IMR-90 (cell line): ENCODE measurements at regions not wholly inside any gene's neighbourhood (a gene's known extent, or its start where the extent isn't known, plus 50 kb on each side); places are given as distances from the start of the nearest gene placed in this dataset.

ENCODE experiments used
- ATAC-seq: fragments of 200-7000 bp; cut with Tn5 transposase; 2 replicates; pipeline ENCODE4 v1.9.1; 2020; ENCODE audit warnings: low read depth, mild to moderate bottlenecking, moderate library complexity
- BruUV-seq: library from RNA; stranded (reverse); fragments of 400-500 nt; replicated peaks from 2 replicates; lab custom pipeline; 2021; lab: Mats Ljungman, UMichigan
- CTCF ChIA-PET: fragments of 300-600 bp; formaldehyde crosslinking; extraction: SDS; loops from one replicate; lab custom pipeline; 2021; ENCODE audit warnings: antibody characterized with exemption; lab: Yijun Ruan, JAX
- POLR2A ChIA-PET: fragments of 300-600 bp; sonication (Branson Sonifier 250); formaldehyde crosslinking; loops from one replicate; lab custom pipeline; 2022; ENCODE audit warnings: antibody characterized with exemption; ENCODE audit not compliant: unreplicated experiment; lab: Charles Lee
- DNase-seq: peaks from one replicate; pipeline ENCODE4 v3.0.0; 2013
- H2AFZ ChIP-seq: replicated peaks from 2 replicates; pipeline ENCODE3; 2013; ENCODE audit warnings: low read length, mild to moderate bottlenecking; ENCODE audit not compliant: poor library complexity
- H2AK5ac ChIP-seq: 2 replicates; pipeline ENCODE4 v1.6.1; 2013; ENCODE audit warnings: low read depth, low read length, inconsistent platforms
- H2AK9ac ChIP-seq: replicated peaks from 2 replicates; pipeline ENCODE3; 2013; ENCODE audit warnings: mild to moderate bottlenecking, low read depth, low read length, moderate library complexity; ENCODE audit not compliant: poor library complexity
- H2BK120ac ChIP-seq: 2 replicates; pipeline ENCODE4 v1.6.1; 2013; ENCODE audit warnings: low read depth, low read length, inconsistent platforms
- H2BK15ac ChIP-seq: 3 replicates; pipeline ENCODE4 v1.6.1; 2013; ENCODE audit warnings: low read depth, low read length, inconsistent platforms
- H2BK20ac ChIP-seq: 2 replicates; pipeline ENCODE4 v1.6.1; 2013; ENCODE audit warnings: low read depth, mild to moderate bottlenecking, inconsistent platforms, low read length, moderate library complexity
- H2BK5ac ChIP-seq: 2 replicates; pipeline ENCODE4 v1.6.1; 2013; ENCODE audit warnings: mild to moderate bottlenecking, low read depth, low read length, inconsistent platforms; ENCODE audit not compliant: poor library complexity, severe bottlenecking
- H3K14ac ChIP-seq: replicated peaks from 2 replicates; pipeline ENCODE4 v1.6.1; 2013; ENCODE audit warnings: low read depth, low read length, inconsistent platforms
- H3K18ac ChIP-seq: 2 replicates; pipeline ENCODE4 v1.6.1; 2013; ENCODE audit warnings: low read depth, low read length, control low read depth
- H3K23ac ChIP-seq: 2 replicates; pipeline ENCODE4 v1.6.1; 2013; ENCODE audit warnings: low read depth, low read length, inconsistent platforms
- H3K27ac ChIP-seq: 2 replicates; pipeline ENCODE4 v1.5.1; 2013; ENCODE audit warnings: mild to moderate bottlenecking, control low read depth, low read length; ENCODE audit not compliant: insufficient read depth
- H3K27me3 ChIP-seq: 2 replicates; pipeline ENCODE4 v1.6.1; 2013; ENCODE audit warnings: low read length; ENCODE audit not compliant: control insufficient read depth, insufficient read depth
- H3K36me3 ChIP-seq: 2 replicates; pipeline ENCODE4 v1.6.1; 2013; ENCODE audit warnings: low read length, mixed read lengths; ENCODE audit not compliant: control insufficient read depth, insufficient read depth
- H3K4ac ChIP-seq: 2 replicates; pipeline ENCODE4 v1.6.1; 2013; ENCODE audit warnings: low read depth, low read length, inconsistent platforms
- H3K4me1 ChIP-seq: 2 replicates; pipeline ENCODE4 v1.6.1; 2013; ENCODE audit warnings: low read length, mixed read lengths; ENCODE audit not compliant: control insufficient read depth, insufficient read depth
- H3K4me2 ChIP-seq: 2 replicates; pipeline ENCODE4 v1.6.1; 2013; ENCODE audit warnings: low read depth, mild to moderate bottlenecking, control low read depth, low read length, moderate library complexity
- H3K4me3 ChIP-seq: 2 replicates; pipeline ENCODE4 v1.5.1; 2013; ENCODE audit warnings: low read depth, mild to moderate bottlenecking, control low read depth, low read length, moderate library complexity; ENCODE audit not compliant: insufficient read depth
- H3K56ac ChIP-seq: 2 replicates; pipeline ENCODE4 v1.6.1; 2013; ENCODE audit warnings: low read length, inconsistent platforms; ENCODE audit not compliant: insufficient read depth; ENCODE audit errors: extremely low read depth
- H3K79me1 ChIP-seq, 2 experiments: 2 replicates each; pipeline ENCODE4 v1.6.1; 2013; ENCODE audit warnings: low read length in 2 of 2, inconsistent platforms in 1 of 2, low read depth in 1 of 2
- H3K9ac ChIP-seq: 2 replicates; pipeline ENCODE4 v1.6.1; 2013; ENCODE audit warnings: low read depth, low read length, control low read depth
- H3K9me1 ChIP-seq: 2 replicates; pipeline ENCODE4 v1.6.1; 2013; ENCODE audit warnings: low read length, inconsistent platforms; ENCODE audit not compliant: insufficient read depth
- H3K9me3 ChIP-seq: 2 replicates; pipeline ENCODE4 v1.6.1; 2013; ENCODE audit warnings: low read length; ENCODE audit not compliant: control insufficient read depth, insufficient read depth
- H4K20me1 ChIP-seq: 2 replicates; pipeline ENCODE4 v1.6.1; 2013; ENCODE audit warnings: low read length, inconsistent platforms; ENCODE audit not compliant: insufficient read depth
- H4K5ac ChIP-seq: 2 replicates; pipeline ENCODE4 v1.6.1; 2013; ENCODE audit warnings: mild to moderate bottlenecking, low read depth, low read length, control low read depth
- H4K8ac ChIP-seq, 2 experiments: 2 replicates each; pipeline ENCODE4 v1.6.1; 2013; ENCODE audit warnings: low read depth in 2 of 2, low read length in 2 of 2, control low read depth in 1 of 2, inconsistent platforms in 1 of 2
- H4K91ac ChIP-seq: 2 replicates; pipeline ENCODE4 v1.6.1; 2013; ENCODE audit warnings: low read depth, low read length, inconsistent platforms; ENCODE audit not compliant: insufficient read depth
- BHLHE40 ChIP-seq: fragments of 150-350 bp; IDR thresholded peaks from 2 replicates; pipeline ENCODE4 v1.6.1; 2016; ENCODE audit warnings: mild to moderate bottlenecking, low read depth, low read length
- CEBPB ChIP-seq: IDR thresholded peaks from 2 replicates; pipeline ENCODE4 v1.6.1; 2012; ENCODE audit warnings: low read depth, low read length, improper control_type of control experiment
- CHD1 ChIP-seq: IDR thresholded peaks from 2 replicates; pipeline ENCODE4 v1.6.1; 2012; ENCODE audit warnings: low read depth, low read length, improper control_type of control experiment
- FOS ChIP-seq: fragments of 150-350 bp; IDR thresholded peaks from 2 replicates; pipeline ENCODE4 v1.6.1; 2016; ENCODE audit warnings: low read depth, low read length
- MAFK ChIP-seq: IDR thresholded peaks from 2 replicates; pipeline ENCODE4 v1.6.1; 2012; ENCODE audit warnings: low read depth, low read length, improper control_type of control experiment
- MAZ ChIP-seq: IDR thresholded peaks from 2 replicates; pipeline ENCODE4 v1.6.1; 2012; ENCODE audit warnings: low read depth, mild to moderate bottlenecking, low read length, improper control_type of control experiment, moderate library complexity, borderline replicate concordance
- MXI1 ChIP-seq: IDR thresholded peaks from 2 replicates; pipeline ENCODE4 v1.6.1; 2012; ENCODE audit warnings: low read depth, mild to moderate bottlenecking, low read length, moderate library complexity, borderline replicate concordance
- NFE2L2 ChIP-seq: fragments of 150-350 bp; IDR thresholded peaks from 2 replicates; pipeline ENCODE4 v1.6.1; 2016; ENCODE audit warnings: low read depth, mild to moderate bottlenecking, low read length
- POLR2A ChIP-seq: IDR thresholded peaks from 2 replicates; pipeline ENCODE4 v1.6.1; 2012; ENCODE audit warnings: mild to moderate bottlenecking, low read depth, low read length
- RAD21 ChIP-seq: IDR thresholded peaks from 2 replicates; pipeline ENCODE4 v1.6.1; 2012; ENCODE audit warnings: low read length, improper control_type of control experiment
- RCOR1 ChIP-seq: IDR thresholded peaks from 2 replicates; pipeline ENCODE4 v1.6.1; 2012; ENCODE audit warnings: mild to moderate bottlenecking, low read length, improper control_type of control experiment; ENCODE audit not compliant: insufficient replicate concordance
- RFX5 ChIP-seq: IDR thresholded peaks from 2 replicates; pipeline ENCODE4 v1.8.0; 2012; ENCODE audit warnings: low read depth, mild to moderate bottlenecking, low read length, moderate library complexity
- SMC3 ChIP-seq: fragments of 150-350 bp; IDR thresholded peaks from 2 replicates; pipeline ENCODE4 v1.6.1; 2016; ENCODE audit warnings: low read depth, mild to moderate bottlenecking, antibody characterized with exemption, low read length, moderate library complexity
- WGBS, 2 experiments: methylation state at CpG; one replicate each; pipeline versions ENCODE4 v1.1.5 to v1.1.7; 2013; ENCODE audit warnings: missing lambda C conversion rate in 2 of 2; ENCODE audit not compliant: insufficient read length in 1 of 2; ENCODE audit errors: extremely low coverage in 2 of 2; 5-methylcytosine and 5-hydroxymethylcytosine counted together
- dilution Hi-C: fragments of 300-500 bp; cut with HindIII; formaldehyde crosslinking; loops from one replicate; pipeline ENCODE4 v1.14.3; 2018; ENCODE audit warnings: low sequenced_read_pairs; ENCODE audit not compliant: unreplicated experiment
- in situ Hi-C: fragments of 300-500 bp; cut with MboI; formaldehyde crosslinking; loops from 3 replicates; pipeline ENCODE4 v1.14.3; 2019; ENCODE audit warnings: low sequenced_read_pairs, inconsistent platforms, mixed read lengths
- intact Hi-C: fragments of 100-400 bp; cut with micrococcal nuclease; formaldehyde crosslinking; loops from 2 replicates; pipeline ENCODE4 v1.10.0; 2022
- TF ChIP-seq, protein P1 (sequence below): fragments of 150-350 bp; IDR thresholded peaks from 2 replicates; pipeline ENCODE4 v1.6.1; 2017; ENCODE audit warnings: mild to moderate bottlenecking, antibody characterized with exemption, low read length, low read depth
- TF ChIP-seq, protein P2 (sequence below): fragments of 150-350 bp; IDR thresholded peaks from 2 replicates; pipeline ENCODE4 v1.6.1; 2016; ENCODE audit warnings: low read depth, mild to moderate bottlenecking, low read length, moderate library complexity, borderline replicate concordance
- TF ChIP-seq, protein P3 (sequence below): conservative IDR thresholded peaks from 2 replicates; pipeline ENCODE4 v1.5.1; 2012; ENCODE audit warnings: mild to moderate bottlenecking, low read depth, low read length, improper control_type of control experiment

DNA sequence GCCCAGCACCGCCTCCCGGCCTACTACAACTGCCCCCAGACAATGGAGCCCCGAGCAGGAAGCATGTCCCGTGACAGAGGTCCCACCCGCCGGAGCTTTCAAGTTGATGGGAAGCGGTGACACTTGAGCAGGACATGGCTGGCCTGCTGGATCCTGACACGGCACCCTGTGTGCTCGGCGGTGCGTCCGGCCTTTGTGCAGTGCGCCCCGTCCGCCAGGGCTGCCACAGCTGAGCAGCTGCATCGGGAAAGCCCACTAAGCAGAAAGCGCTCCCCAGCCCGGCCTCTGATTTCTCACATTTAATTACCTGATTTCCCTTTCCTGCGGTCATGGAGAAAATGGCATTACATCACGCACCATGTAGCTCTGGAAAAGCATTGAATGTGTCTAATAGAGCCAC is 611.9 kb downstream of the IRX1 start:
- Histone ChIP-seq H3K14ac (no peak overlapping the region), H3K9me1 (no peaks in the 10 kb centered on the region), H3K36me3 (no peaks in the 10 kb centered on the region), H3K18ac (no peak overlapping the region), H3K4ac (no peak overlapping the region), H3K79me1 (no peaks in the 10 kb centered on the region), H4K8ac (no peak overlapping the region), H2BK5ac (no peak overlapping the region), H3K27ac (no peak overlapping the region), H2AK9ac (no peak overlapping the region), H4K20me1 (no peaks in the 10 kb centered on the region), H3K56ac (no peak overlapping the region), H4K5ac (no peak overlapping the region), H2AFZ (no peak overlapping the region), H2AK5ac (no peak overlapping the region), H2BK15ac (no peak overlapping the region), H3K4me2 (no peak overlapping the region), H3K27me3 (no peaks in the 10 kb centered on the region), H3K23ac (no peak overlapping the region), H3K9me3 (peaks cover 18% of the 10 kb centered on the region), H3K9ac (no peak overlapping the region), H4K91ac (no peak overlapping the region), H3K4me1 (no peaks in the 10 kb centered on the region), H2BK20ac (no peak overlapping the region), H3K4me3 (no peak overlapping the region), H2BK120ac (no peak overlapping the region)
- no TSS peak for BruUV-seq
- CTCF ChIA-PET = no interaction called here
- dilution Hi-C loops (no loop called here), intact Hi-C loops (no loop called here), in situ Hi-C loops (no loop called here)
- POLR2A ChIA-PET = no interaction called here
- WGBS, 2 experiments = 43% methylated on average over 2 of the region's 20 CpGs; no CpG with 5 or more reads in 1 of the 2 experiments
- TF ChIP-seq, protein P1, sequence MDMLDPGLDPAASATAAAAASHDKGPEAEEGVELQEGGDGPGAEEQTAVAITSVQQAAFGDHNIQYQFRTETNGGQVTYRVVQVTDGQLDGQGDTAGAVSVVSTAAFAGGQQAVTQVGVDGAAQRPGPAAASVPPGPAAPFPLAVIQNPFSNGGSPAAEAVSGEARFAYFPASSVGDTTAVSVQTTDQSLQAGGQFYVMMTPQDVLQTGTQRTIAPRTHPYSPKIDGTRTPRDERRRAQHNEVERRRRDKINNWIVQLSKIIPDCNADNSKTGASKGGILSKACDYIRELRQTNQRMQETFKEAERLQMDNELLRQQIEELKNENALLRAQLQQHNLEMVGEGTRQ = no peak
- TF ChIP-seq RAD21 (no peak), SMC3 (no peak), CEBPB (no peak), NFE2L2 (no peak), MAFK (no peak), CHD1 (no peak), RCOR1 (no peak), FOS (no peak), BHLHE40 (no peak), POLR2A (no peak), RFX5 (no peak), MXI1 (no peak), MAZ (no peak)
- TF ChIP-seq, protein P2, sequence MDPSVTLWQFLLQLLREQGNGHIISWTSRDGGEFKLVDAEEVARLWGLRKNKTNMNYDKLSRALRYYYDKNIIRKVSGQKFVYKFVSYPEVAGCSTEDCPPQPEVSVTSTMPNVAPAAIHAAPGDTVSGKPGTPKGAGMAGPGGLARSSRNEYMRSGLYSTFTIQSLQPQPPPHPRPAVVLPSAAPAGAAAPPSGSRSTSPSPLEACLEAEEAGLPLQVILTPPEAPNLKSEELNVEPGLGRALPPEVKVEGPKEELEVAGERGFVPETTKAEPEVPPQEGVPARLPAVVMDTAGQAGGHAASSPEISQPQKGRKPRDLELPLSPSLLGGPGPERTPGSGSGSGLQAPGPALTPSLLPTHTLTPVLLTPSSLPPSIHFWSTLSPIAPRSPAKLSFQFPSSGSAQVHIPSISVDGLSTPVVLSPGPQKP = no peak
- TF ChIP-seq, protein P3, sequence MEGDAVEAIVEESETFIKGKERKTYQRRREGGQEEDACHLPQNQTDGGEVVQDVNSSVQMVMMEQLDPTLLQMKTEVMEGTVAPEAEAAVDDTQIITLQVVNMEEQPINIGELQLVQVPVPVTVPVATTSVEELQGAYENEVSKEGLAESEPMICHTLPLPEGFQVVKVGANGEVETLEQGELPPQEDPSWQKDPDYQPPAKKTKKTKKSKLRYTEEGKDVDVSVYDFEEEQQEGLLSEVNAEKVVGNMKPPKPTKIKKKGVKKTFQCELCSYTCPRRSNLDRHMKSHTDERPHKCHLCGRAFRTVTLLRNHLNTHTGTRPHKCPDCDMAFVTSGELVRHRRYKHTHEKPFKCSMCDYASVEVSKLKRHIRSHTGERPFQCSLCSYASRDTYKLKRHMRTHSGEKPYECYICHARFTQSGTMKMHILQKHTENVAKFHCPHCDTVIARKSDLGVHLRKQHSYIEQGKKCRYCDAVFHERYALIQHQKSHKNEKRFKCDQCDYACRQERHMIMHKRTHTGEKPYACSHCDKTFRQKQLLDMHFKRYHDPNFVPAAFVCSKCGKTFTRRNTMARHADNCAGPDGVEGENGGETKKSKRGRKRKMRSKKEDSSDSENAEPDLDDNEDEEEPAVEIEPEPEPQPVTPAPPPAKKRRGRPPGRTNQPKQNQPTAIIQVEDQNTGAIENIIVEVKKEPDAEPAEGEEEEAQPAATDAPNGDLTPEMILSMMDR = no peak
- ATAC-seq (no peak), DNase-seq (no peak)
